ENCODE measurements at regions not wholly inside any gene's neighbourhood (a gene's known extent, or its start where the extent isn't known, plus 50 kb on each side); places are given as distances from the start of the nearest gene placed in this dataset.

- TF ChIP-seq, protein P1, sequence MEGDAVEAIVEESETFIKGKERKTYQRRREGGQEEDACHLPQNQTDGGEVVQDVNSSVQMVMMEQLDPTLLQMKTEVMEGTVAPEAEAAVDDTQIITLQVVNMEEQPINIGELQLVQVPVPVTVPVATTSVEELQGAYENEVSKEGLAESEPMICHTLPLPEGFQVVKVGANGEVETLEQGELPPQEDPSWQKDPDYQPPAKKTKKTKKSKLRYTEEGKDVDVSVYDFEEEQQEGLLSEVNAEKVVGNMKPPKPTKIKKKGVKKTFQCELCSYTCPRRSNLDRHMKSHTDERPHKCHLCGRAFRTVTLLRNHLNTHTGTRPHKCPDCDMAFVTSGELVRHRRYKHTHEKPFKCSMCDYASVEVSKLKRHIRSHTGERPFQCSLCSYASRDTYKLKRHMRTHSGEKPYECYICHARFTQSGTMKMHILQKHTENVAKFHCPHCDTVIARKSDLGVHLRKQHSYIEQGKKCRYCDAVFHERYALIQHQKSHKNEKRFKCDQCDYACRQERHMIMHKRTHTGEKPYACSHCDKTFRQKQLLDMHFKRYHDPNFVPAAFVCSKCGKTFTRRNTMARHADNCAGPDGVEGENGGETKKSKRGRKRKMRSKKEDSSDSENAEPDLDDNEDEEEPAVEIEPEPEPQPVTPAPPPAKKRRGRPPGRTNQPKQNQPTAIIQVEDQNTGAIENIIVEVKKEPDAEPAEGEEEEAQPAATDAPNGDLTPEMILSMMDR (IDR thresholded peaks at IDR 0.05; ENCODE audit: control insufficient read depth, extremely low read depth, insufficient read depth), result no peak
- no peak for DNase-seq (ENCODE audit: low read depth)
- no peak overlapping the region for H3K4me3 ChIP-seq (ENCODE audit: low read depth, low read length)
Observed at GRCh38 chr13:44088411-44088810, 208.7 kb downstream of the LACC1 start.

DNA sequence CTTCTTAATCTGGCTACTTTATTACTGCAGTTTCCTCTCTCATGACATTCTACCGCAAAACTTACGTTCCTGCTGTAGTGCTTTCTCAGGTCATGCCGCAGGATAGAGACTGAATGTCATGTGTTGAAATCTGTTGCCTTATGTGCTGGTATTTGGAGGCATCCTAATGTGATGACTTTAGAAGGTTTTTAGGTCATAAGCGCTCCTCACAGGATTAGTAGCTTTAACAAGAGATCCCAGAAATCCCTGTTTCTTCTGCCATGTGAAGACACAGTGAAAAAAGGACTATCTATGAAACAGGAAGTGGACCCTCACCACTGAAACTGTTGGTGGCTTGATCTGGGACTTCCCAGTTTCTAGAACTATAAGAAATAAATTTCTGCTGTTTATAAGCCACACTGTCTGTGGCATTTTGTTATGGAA is 209.3 kb downstream of the LACC1 start:
- DNase-seq (ENCODE audit: low read depth), result no peak
- TF ChIP-seq, protein P1 (IDR thresholded peaks at IDR 0.05; ENCODE audit: control insufficient read depth, extremely low read depth, insufficient read depth), result no peak
- no peak overlapping the region for H3K4me3 ChIP-seq (ENCODE audit: low read depth, low read length)

GRCh38 chr13:44089452-44089851 is 209.7 kb downstream of the LACC1 start:
- TF ChIP-seq, protein P1 (IDR thresholded peaks at IDR 0.05; ENCODE audit: control insufficient read depth, extremely low read depth, insufficient read depth), result no peak
- DNase-seq (ENCODE audit: low read depth), result no peak
- H3K4me3 ChIP-seq (ENCODE audit: low read depth, low read length), result no peak overlapping the region

- H3K4me3 ChIP-seq (ENCODE audit: low read depth, low read length), result no peak overlapping the region
- TF ChIP-seq, protein P1 (IDR thresholded peaks at IDR 0.05; ENCODE audit: control insufficient read depth, extremely low read depth, insufficient read depth), result no peak
- DNase-seq (ENCODE audit: low read depth), result no peak
Observed at GRCh38 chr13:44092078-44092970, 212.6 kb downstream of the LACC1 start.

- TF ChIP-seq, protein P1 (IDR thresholded peaks at IDR 0.05; ENCODE audit: control insufficient read depth, extremely low read depth, insufficient read depth), result no peak
- no peak for DNase-seq (ENCODE audit: low read depth)
Observed at GRCh38 chr13:44093607-44094564, 214.2 kb downstream of the LACC1 start.

DNA sequence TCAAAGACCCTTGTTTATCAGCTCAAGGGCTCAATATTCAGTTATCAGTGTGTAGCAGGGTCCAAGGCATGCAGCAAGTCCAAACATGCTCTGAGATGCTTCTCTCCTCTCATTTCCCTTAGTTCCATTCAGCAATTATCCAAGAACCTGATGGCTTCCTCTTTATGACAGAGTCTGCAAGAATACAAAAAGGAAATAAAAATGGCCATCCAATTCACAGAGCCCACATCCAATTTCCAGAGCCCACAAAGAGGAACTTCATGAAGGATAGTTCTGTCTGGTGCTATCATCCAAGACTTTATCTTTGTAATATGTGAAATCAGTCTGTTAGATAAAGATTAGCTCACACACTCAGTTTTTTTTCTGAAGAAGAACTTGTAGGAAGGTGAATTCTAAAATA is 217.2 kb downstream of the LACC1 start:
- TF ChIP-seq, protein P1 (IDR thresholded peaks at IDR 0.05; ENCODE audit: control insufficient read depth, extremely low read depth, insufficient read depth), result no peak
- DNase-seq (ENCODE audit: low read depth), result no peak
- H3K4me3 ChIP-seq (ENCODE audit: low read depth, low read length), result no peak overlapping the region

More at GRCh38 chr13:44093607-44094564, 214.2 kb downstream of the LACC1 start:
- no peak overlapping the region for H3K4me3 ChIP-seq (ENCODE audit: low read depth, low read length)

Data from LNCaP clone FGC (cell line).